ENCODE measurements at regions not wholly inside any gene's neighbourhood (a gene's known extent, or its start where the extent isn't known, plus 50 kb on each side); places are given as distances from the start of the nearest gene placed in this dataset.

DNA sequence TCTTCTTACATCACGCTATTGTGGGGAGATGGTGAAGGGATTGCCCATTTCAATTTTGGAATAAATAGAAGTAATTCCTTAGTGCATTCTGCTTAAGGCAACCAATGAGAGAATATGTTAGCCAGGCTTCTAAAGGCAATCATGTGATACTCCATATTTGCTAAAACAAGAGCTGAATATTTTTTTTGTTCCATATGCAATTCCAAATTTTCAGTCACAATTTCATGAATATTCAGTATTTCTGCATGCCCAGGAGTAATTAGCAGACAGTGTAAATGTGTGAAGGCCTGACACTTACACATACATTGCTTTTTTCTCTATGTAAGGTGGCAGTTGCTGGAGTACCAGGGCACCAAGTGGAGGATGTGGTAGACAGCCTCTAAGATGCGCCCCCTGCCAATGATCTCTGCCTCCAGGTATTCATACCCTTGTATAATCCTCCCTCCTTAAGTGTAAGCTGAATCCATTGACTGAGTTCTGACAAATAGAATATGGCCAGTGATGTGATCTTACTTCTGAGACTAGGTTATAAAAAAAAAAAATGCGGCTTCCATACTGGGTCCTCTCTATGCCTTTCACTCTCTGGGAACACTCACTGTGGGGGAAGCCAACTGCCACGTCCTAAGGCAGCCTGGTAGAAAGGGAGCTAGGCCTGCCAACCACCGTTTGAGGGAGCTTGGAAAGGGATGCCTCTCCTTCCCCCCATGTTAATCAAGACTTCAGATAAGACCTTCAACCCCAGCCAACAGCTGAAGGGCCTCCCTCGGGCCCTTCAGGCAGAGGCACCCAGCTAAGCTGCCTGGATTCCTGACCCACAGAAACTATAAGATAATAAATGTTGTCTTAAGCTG is 62.7 kb upstream of the PTGR2 start:
- intact Hi-C loops (cut with micrococcal nuclease; ENCODE audit: unreplicated experiment): loop anchor here (5.0 kb wide), 1 partner anchor 47 kb away; no protein-coding TSS in a partner anchor
- no peaks in the 10 kb centered on the region for H3K27me3 ChIP-seq (ENCODE audit: insufficient read depth, low read depth)
- peak overlapping the region; percentile 59 for H3K27ac ChIP-seq
- H3K36me3 ChIP-seq (ENCODE audit: low read depth): no peaks in the 10 kb centered on the region
- BruUV-seq (replicated peaks): no TSS peak
- H3F3A ChIP-seq (ENCODE audit: insufficient read depth, low read depth): peaks cover 36% of the 10 kb centered on the region
- POLR2A ChIA-PET (ENCODE audit: unreplicated experiment): no interaction called here
- H3K4me3 ChIP-seq: 0 out of 2 replicates have a peak overlapping the region, but pooled peaks have one; percentile 71
- H2AFZ ChIP-seq: no peak overlapping the region
- CTCF ChIA-PET: interaction anchor here (0.5 to 0.6 kb wide), 2 partner anchors 36 to 44 kb away, joined by 3 to 6 read pairs; no protein-coding TSS in a partner anchor
- H3K4me2 ChIP-seq: peak overlapping the region; percentile 98
- DNase-seq: no peak
- TF ChIP-seq, protein P1, sequence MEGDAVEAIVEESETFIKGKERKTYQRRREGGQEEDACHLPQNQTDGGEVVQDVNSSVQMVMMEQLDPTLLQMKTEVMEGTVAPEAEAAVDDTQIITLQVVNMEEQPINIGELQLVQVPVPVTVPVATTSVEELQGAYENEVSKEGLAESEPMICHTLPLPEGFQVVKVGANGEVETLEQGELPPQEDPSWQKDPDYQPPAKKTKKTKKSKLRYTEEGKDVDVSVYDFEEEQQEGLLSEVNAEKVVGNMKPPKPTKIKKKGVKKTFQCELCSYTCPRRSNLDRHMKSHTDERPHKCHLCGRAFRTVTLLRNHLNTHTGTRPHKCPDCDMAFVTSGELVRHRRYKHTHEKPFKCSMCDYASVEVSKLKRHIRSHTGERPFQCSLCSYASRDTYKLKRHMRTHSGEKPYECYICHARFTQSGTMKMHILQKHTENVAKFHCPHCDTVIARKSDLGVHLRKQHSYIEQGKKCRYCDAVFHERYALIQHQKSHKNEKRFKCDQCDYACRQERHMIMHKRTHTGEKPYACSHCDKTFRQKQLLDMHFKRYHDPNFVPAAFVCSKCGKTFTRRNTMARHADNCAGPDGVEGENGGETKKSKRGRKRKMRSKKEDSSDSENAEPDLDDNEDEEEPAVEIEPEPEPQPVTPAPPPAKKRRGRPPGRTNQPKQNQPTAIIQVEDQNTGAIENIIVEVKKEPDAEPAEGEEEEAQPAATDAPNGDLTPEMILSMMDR (conservative IDR thresholded peaks at IDR 0.05): no peak
- no peak for TF ChIP-seq EZH2 (IDR thresholded peaks at IDR 0.05; ENCODE audit: low read depth)
- no peaks in the 10 kb centered on the region for H3K9me3 ChIP-seq (ENCODE audit: insufficient read depth, low read depth)
- no peaks in the 10 kb centered on the region for H3K9me2 ChIP-seq (ENCODE audit: insufficient read depth)
- H4K20me1 ChIP-seq (ENCODE audit: insufficient read depth): no peaks in the 10 kb centered on the region
- H3K79me2 ChIP-seq (ENCODE audit: low read depth): peaks cover 31% of the 10 kb centered on the region
- peaks cover 31% of the 10 kb centered on the region for H3K4me1 ChIP-seq (replicated peaks; ENCODE audit: insufficient read depth)

DNA sequence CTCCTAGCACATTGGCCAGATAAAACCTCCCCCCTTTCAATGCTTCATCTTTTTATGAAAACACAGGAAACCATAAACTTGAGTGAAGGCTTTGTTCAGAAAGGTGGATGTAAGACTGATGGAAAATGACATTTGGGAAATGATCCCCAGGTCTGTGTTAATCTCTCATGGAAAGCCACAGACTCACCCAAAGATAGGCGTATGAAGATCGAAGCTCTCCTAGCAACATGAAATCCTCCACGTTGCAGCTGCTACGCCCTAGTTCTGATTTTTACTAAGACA is 63.4 kb upstream of the PTGR2 start:
- Histone ChIP-seq H3K79me2 (ENCODE audit: low read depth) (peaks cover 38% of the 10 kb centered on the region), H3K4me1 (replicated peaks; ENCODE audit: insufficient read depth) (peaks cover 35% of the 10 kb centered on the region), H3K27me3 (ENCODE audit: insufficient read depth, low read depth) (no peaks in the 10 kb centered on the region), H3K36me3 (ENCODE audit: low read depth) (no peaks in the 10 kb centered on the region), H3K4me2 (peak overlapping the region; percentile 98), H3F3A (ENCODE audit: insufficient read depth, low read depth) (peaks cover 41% of the 10 kb centered on the region), H3K9me3 (ENCODE audit: insufficient read depth, low read depth) (no peaks in the 10 kb centered on the region), H3K9me2 (ENCODE audit: insufficient read depth) (no peaks in the 10 kb centered on the region), H3K4me3 (peak overlapping the region; percentile 71; the same call in 1 of the 2 replicates), H3K27ac (peak overlapping the region; percentile 59), H4K20me1 (ENCODE audit: insufficient read depth) (no peaks in the 10 kb centered on the region), H2AFZ (peak overlapping the region; percentile 93)
- intact Hi-C loops (cut with micrococcal nuclease; ENCODE audit: unreplicated experiment): loop anchor here (5.0 kb wide), 1 partner anchor 46 kb away; no protein-coding TSS in a partner anchor
- TF ChIP-seq, protein P1 (conservative IDR thresholded peaks at IDR 0.05): no peak
- no peak for TF ChIP-seq EZH2 (IDR thresholded peaks at IDR 0.05; ENCODE audit: low read depth)
- no TSS peak for BruUV-seq (replicated peaks)
- ChIA-PET CTCF (interaction anchor here (0.6 kb wide), 1 partner anchor 44 kb away, joined by 6 read pairs; no protein-coding TSS in a partner anchor), POLR2A (ENCODE audit: unreplicated experiment) (interaction anchor here (0.7 kb wide), 1 partner anchor 30 kb away, joined by 6 read pairs; no protein-coding TSS in a partner anchor)
- no peak for DNase-seq

DNA sequence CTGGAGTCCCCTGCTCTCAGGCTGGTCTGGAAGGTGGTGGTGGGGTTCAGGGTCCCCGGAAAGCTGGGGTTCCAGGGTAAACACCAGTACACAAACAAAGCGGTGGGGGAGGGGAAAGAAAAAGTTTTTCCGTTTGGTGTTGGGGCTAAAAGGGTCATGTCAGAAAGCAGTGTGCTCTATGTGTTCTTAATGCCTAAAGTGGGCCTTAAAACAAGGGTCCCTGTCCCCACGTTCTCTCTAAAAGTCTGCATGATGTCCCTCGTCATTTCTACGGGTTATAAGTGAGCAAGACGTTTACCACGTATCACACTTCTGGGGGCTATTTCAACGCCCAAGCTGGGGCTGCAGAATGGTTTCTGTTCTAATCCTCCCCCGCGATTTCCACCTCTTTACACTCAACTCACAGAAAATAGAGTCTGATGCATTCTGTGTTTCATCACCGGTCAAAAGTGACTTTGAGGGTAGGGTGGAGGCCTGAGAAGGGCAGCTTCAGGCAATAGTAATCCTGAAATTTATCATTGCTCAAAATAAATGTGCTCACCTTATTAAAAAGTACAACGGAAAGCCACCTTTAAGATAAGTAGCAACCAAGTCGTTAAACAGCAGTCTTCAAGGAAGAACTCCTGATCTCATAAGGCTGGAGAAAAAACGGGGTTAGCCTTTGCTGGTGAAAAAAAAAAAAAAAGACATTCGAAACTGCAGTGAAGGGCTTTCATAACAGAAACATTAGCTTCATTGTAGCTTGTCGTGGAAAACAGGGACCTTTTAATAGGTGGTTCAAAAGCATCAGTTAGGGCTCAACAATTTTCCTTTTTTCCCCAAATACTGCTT is 63.9 kb upstream of the PTGR2 start:
- BruUV-seq (replicated peaks): TSS peak; percentile 64
- peaks cover 44% of the 10 kb centered on the region for H3K79me2 ChIP-seq (ENCODE audit: low read depth)
- peak overlapping the region; percentile 93 for H2AFZ ChIP-seq
- intact Hi-C loops (cut with micrococcal nuclease; ENCODE audit: unreplicated experiment): loop anchor here (2.0 to 5.0 kb wide), 2 partner anchors 37 to 45 kb away; no protein-coding TSS in a partner anchor
- peak overlapping the region; percentile 71 for H3K4me3 ChIP-seq
- H3K36me3 ChIP-seq (ENCODE audit: low read depth): no peaks in the 10 kb centered on the region
- peaks cover 44% of the 10 kb centered on the region for H3F3A ChIP-seq (ENCODE audit: insufficient read depth, low read depth)
- peak overlapping the region; percentile 59 for H3K27ac ChIP-seq
- no peaks in the 10 kb centered on the region for H3K9me2 ChIP-seq (ENCODE audit: insufficient read depth)
- no peak for DNase-seq
- TF ChIP-seq, protein P1 (conservative IDR thresholded peaks at IDR 0.05): no peak
- TF ChIP-seq EZH2 (IDR thresholded peaks at IDR 0.05; ENCODE audit: low read depth): no peak
- no peaks in the 10 kb centered on the region for H3K27me3 ChIP-seq (ENCODE audit: insufficient read depth, low read depth)
- H3K9me3 ChIP-seq (ENCODE audit: insufficient read depth, low read depth): no peaks in the 10 kb centered on the region
- peaks cover 38% of the 10 kb centered on the region for H3K4me1 ChIP-seq (replicated peaks; ENCODE audit: insufficient read depth)
- H4K20me1 ChIP-seq (ENCODE audit: insufficient read depth): no peaks in the 10 kb centered on the region
- POLR2A ChIA-PET (ENCODE audit: unreplicated experiment): interaction anchor here (0.7 kb wide), 1 partner anchor 29 kb away, joined by 6 read pairs; no protein-coding TSS in a partner anchor
- H3K4me2 ChIP-seq: peak overlapping the region; percentile 98
- CTCF ChIA-PET: interaction anchor here (0.5 to 0.6 kb wide), 2 partner anchors 43 to 211 kb away, joined by 4 to 6 read pairs; no protein-coding TSS in a partner anchor

Data from PC-9 (cell line).